Endothelial cell of umbilical vein (primary cell): ENCODE measurements at regions not wholly inside any gene's neighbourhood (a gene's known extent, or its start where the extent isn't known, plus 50 kb on each side); places are given as distances from the start of the nearest gene placed in this dataset.

ENCODE experiments used
- BruUV-seq: library from RNA; stranded (reverse); fragments of 400-500 nt; replicated peaks from 2 replicates; lab custom pipeline; 2021; lab: Mats Ljungman, UMichigan
- CTCF ChIA-PET: fragments of 300-600, 350-600 bp; sonication (Branson Sonifier 250); formaldehyde crosslinking; loops from one replicate; lab custom pipeline; 2021; ENCODE audit warnings: antibody characterized with exemption, inconsistent platforms; lab: Charles Lee
- POLR2A ChIA-PET: fragments of 300-600, 350-600 bp; sonication (Branson Sonifier 250); formaldehyde crosslinking; loops from one replicate; lab custom pipeline; 2021; ENCODE audit warnings: antibody characterized with exemption, inconsistent platforms; lab: Charles Lee
- DNase-seq: peaks from one replicate; pipeline ENCODE4 v3.0.0-alpha.2; 2011; ENCODE audit warnings: low read depth, low spot score
- FAIRE-seq: peaks from 2 replicates; lab custom pipeline; 2011; peaks lifted over from hg19 to GRCh38; lab: Jason Lieb, UNC
- H2AFZ ChIP-seq: 2 replicates; pipeline ENCODE4 v1.6.0; 2012; ENCODE audit warnings: low read depth, low read length, control low read depth, inconsistent platforms
- H3K27ac ChIP-seq: 2 replicates; pipeline ENCODE4 v1.5.1; 2011; ENCODE audit warnings: low read depth, mild to moderate bottlenecking, control low read depth, low read length, moderate library complexity; ENCODE audit not compliant: insufficient read depth
- H3K27me3 ChIP-seq, 2 experiments: 2 replicates each; pipeline versions ENCODE4 v1.6.0 to v1.6.1; 2011; ENCODE audit warnings: low read length in 2 of 2, mixed read lengths in 1 of 2; ENCODE audit not compliant: control insufficient read depth in 2 of 2, insufficient read depth in 2 of 2
- H3K36me3 ChIP-seq, 2 experiments: 2 replicates in 1 of 2; 3 replicates in 1 of 2; pipeline ENCODE4 v1.5.1; 2011; ENCODE audit warnings: low read length in 2 of 2, mild to moderate bottlenecking in 1 of 2, moderate library complexity in 1 of 2; ENCODE audit not compliant: control insufficient read depth in 2 of 2, insufficient read depth in 2 of 2; ENCODE audit errors: extremely low read depth in 1 of 2
- H3K4me1 ChIP-seq: 3 replicates; pipeline ENCODE4 v1.5.1; 2011; ENCODE audit warnings: mild to moderate bottlenecking, low read length; ENCODE audit not compliant: control insufficient read depth, insufficient read depth; ENCODE audit errors: extremely low read depth
- H3K4me2 ChIP-seq: 2 replicates; pipeline ENCODE4 v1.6.1; 2011; ENCODE audit warnings: low read length, control low read depth, mixed read lengths; ENCODE audit not compliant: insufficient read depth
- H3K4me3 ChIP-seq, 3 experiments: fragments of 200-600 bp in 1 of 3; sonication (generic), shearing (Covaris generic) in 1 of 3; replicated peaks in 1 of 3; 2 replicates each; pipeline ENCODE4 v1.5.1; 2011 to 2016; ENCODE audit warnings: control low read depth in 3 of 3, low read length in 3 of 3, mild to moderate bottlenecking in 2 of 3, inconsistent platforms in 1 of 3, low read depth in 1 of 3, moderate library complexity in 1 of 3; ENCODE audit not compliant: insufficient read depth in 1 of 3
- H3K79me2 ChIP-seq: 2 replicates; pipeline ENCODE4 v1.6.0; 2012; ENCODE audit warnings: low read length, inconsistent platforms; ENCODE audit not compliant: control insufficient read depth, insufficient read depth
- H3K9ac ChIP-seq: replicated peaks from 2 replicates; pipeline ENCODE3; 2011; ENCODE audit warnings: low read length, control low read depth; ENCODE audit not compliant: insufficient read depth; ENCODE audit errors: extremely low read depth
- H3K9me1 ChIP-seq: replicated peaks from 3 replicates; pipeline ENCODE4 v1.6.0; 2011; ENCODE audit warnings: mild to moderate bottlenecking, low read length; ENCODE audit not compliant: control insufficient read depth, insufficient read depth; ENCODE audit errors: extremely low read depth
- H3K9me3 ChIP-seq: replicated peaks from 2 replicates; pipeline ENCODE4 v1.5.1; 2012; ENCODE audit warnings: low read length, inconsistent platforms; ENCODE audit not compliant: control insufficient read depth, insufficient read depth
- H4K20me1 ChIP-seq: replicated peaks from 2 replicates; pipeline ENCODE3; 2011; ENCODE audit warnings: mild to moderate bottlenecking, low read length; ENCODE audit not compliant: control insufficient read depth, insufficient read depth; ENCODE audit errors: extremely low read depth
- CTCF ChIP-seq, 2 donors: IDR thresholded peaks; 1 replicate in 1 of 2; 2 replicates in 1 of 2; pipeline ENCODE4 v1.5.1; 2011; ENCODE audit warnings: low read length in 2 of 2, mild to moderate bottlenecking in 2 of 2, moderate library complexity in 2 of 2, control low read depth in 1 of 2, inconsistent platforms in 1 of 2, low read depth in 1 of 2; ENCODE audit not compliant: insufficient read depth in 1 of 2; ENCODE audit errors: extremely low read depth in 1 of 2
- EZH2 ChIP-seq: IDR thresholded peaks from 2 replicates; pipeline ENCODE4 v1.6.1; 2012; ENCODE audit warnings: borderline replicate concordance, low read depth, mild to moderate bottlenecking, moderate library complexity, low read length, inconsistent platforms; ENCODE audit not compliant: severe bottlenecking
- FOS ChIP-seq: IDR thresholded peaks from 2 replicates; pipeline ENCODE4 v1.6.1; 2011; ENCODE audit warnings: mild to moderate bottlenecking, low read length, moderate library complexity, borderline replicate concordance; ENCODE audit not compliant: insufficient read depth
- GATA2 ChIP-seq: IDR thresholded peaks from 2 replicates; pipeline ENCODE4 v1.7.0; 2011; ENCODE audit warnings: low read depth, mild to moderate bottlenecking, moderate library complexity, mixed read lengths, low read length; ENCODE audit not compliant: insufficient read length, insufficient read depth
- JUN ChIP-seq: IDR thresholded peaks from 2 replicates; pipeline ENCODE4 v1.6.1; 2011; ENCODE audit warnings: borderline replicate concordance, low read depth; ENCODE audit not compliant: insufficient read length, insufficient read depth
- MAX ChIP-seq: IDR thresholded peaks from 2 replicates; pipeline ENCODE4 v1.6.1; 2011; ENCODE audit not compliant: insufficient read depth, insufficient read length
- MYC ChIP-seq: IDR thresholded peaks from one replicate; pipeline ENCODE4 v1.6.1; 2011; ENCODE audit warnings: mild to moderate bottlenecking, low read depth, low read length
- POLR2A ChIP-seq: IDR thresholded peaks from 2 replicates; pipeline ENCODE4 v1.6.1; 2012; ENCODE audit warnings: low read depth, mild to moderate bottlenecking, control low read depth, low read length
- POLR2AphosphoS5 ChIP-seq: IDR thresholded peaks from 2 replicates; pipeline ENCODE4 v1.6.1; 2012; ENCODE audit warnings: low read depth, mild to moderate bottlenecking, control low read depth, low read length, moderate library complexity; ENCODE audit not compliant: insufficient read depth
- dilution Hi-C: fragments of 300-500 bp; cut with MboI; formaldehyde crosslinking; loops from one replicate; pipeline ENCODE4 v1.15.0; 2019; ENCODE audit warnings: low sequenced_read_pairs; ENCODE audit not compliant: extremely low pct_ligation_motif_present
- intact Hi-C: fragments of 100-400 bp; cut with micrococcal nuclease; formaldehyde crosslinking; loops from one replicate; pipeline ENCODE4 v1.10.0; 2022

GRCh38 chr6:153367021-153367420, 235.9 kb upstream of the RGS17 start:
- Histone ChIP-seq H3K4me3 (no peak overlapping the region), H3K4me1 (no peaks in the 10 kb centered on the region), H3K79me2 (no peaks in the 10 kb centered on the region), H3K9ac (no peak overlapping the region), H2AFZ (no peak overlapping the region), H3K27me3 (no peaks in the 10 kb centered on the region), H3K9me1 (no peaks in the 10 kb centered on the region), H3K27ac (no peak overlapping the region), H3K9me3 (no peaks in the 10 kb centered on the region), H3K4me2 (no peak overlapping the region), H4K20me1 (no peaks in the 10 kb centered on the region), H3K36me3 (no peaks in the 10 kb centered on the region)
- dilution Hi-C loops = no loop called here
- no peak for DNase-seq
- ChIA-PET CTCF (no interaction called here), POLR2A (no interaction called here)
- FAIRE-seq = no peak
- intact Hi-C loops = no loop called here
- no TSS peak for BruUV-seq
- no peak for TF ChIP-seq EZH2
- no peak for TF ChIP-seq POLR2AphosphoS5
- TF ChIP-seq GATA2 = no peak
- TF ChIP-seq CTCF (IDR thresholded peaks at IDR 0.05; ENCODE audit: extremely low read depth in 1 of 2, insufficient read depth in 1 of 2, low read depth in 1 of 2, low read length in 2 of 2) = no peak
- no peak for TF ChIP-seq MYC
- TF ChIP-seq POLR2A = no peak
- TF ChIP-seq MAX = no peak
- no peak for TF ChIP-seq JUN
- no peak for TF ChIP-seq FOS
